CD14-positive monocyte (primary cell): ENCODE measurements at regions not wholly inside any gene's neighbourhood (a gene's known extent, or its start where the extent isn't known, plus 50 kb on each side); places are given as distances from the start of the nearest gene placed in this dataset.

ENCODE experiments used
- DNase-seq, 3 donors: peaks; one replicate each; pipeline ENCODE4 v3.0.0-alpha.2; 2011 to 2022
- H2AFZ ChIP-seq: 2 replicates; pipeline ENCODE4 v1.6.0; 2012; ENCODE audit warnings: mild to moderate bottlenecking, low read depth, low read length, inconsistent platforms; ENCODE audit not compliant: insufficient read depth, poor library complexity, severe bottlenecking
- H3K27ac ChIP-seq, 2 donors: 1 replicate in 1 of 2; 2 replicates in 1 of 2; pipeline ENCODE4 v1.5.1; 2012 to 2013; ENCODE audit warnings: low read length in 2 of 2, control low read depth in 1 of 2, inconsistent platforms in 1 of 2, low read depth in 1 of 2, mild to moderate bottlenecking in 1 of 2
- H3K27me3 ChIP-seq, 2 donors: one replicate each; pipeline versions ENCODE4 v1.6.0 to v1.6.1; 2011 to 2013; ENCODE audit warnings: low read length in 2 of 2; ENCODE audit not compliant: control insufficient read depth in 2 of 2, insufficient read depth in 2 of 2
- H3K36me3 ChIP-seq, 2 donors: replicated peaks in 1 of 2; 1 replicate in 1 of 2; 2 replicates in 1 of 2; pipeline versions ENCODE4 v1.5.1 to v1.6.1; 2012 to 2013; ENCODE audit warnings: low read length in 2 of 2, control low read depth in 1 of 2, inconsistent platforms in 1 of 2, mild to moderate bottlenecking in 1 of 2; ENCODE audit not compliant: insufficient read depth in 2 of 2, control insufficient read depth in 1 of 2
- H3K4me1 ChIP-seq, 2 donors: 1 replicate in 1 of 2; 2 replicates in 1 of 2; pipeline versions ENCODE4 v1.5.1 to v1.6.1; 2012 to 2013; ENCODE audit warnings: low read length in 2 of 2, control low read depth in 1 of 2, inconsistent platforms in 1 of 2, mild to moderate bottlenecking in 1 of 2, moderate library complexity in 1 of 2; ENCODE audit not compliant: insufficient read depth in 2 of 2, control insufficient read depth in 1 of 2
- H3K4me2 ChIP-seq: replicated peaks from 2 replicates; pipeline ENCODE3; 2012; ENCODE audit warnings: low read length, moderate library complexity, mild to moderate bottlenecking; ENCODE audit not compliant: poor library complexity, severe bottlenecking; ENCODE audit errors: extremely low read depth
- H3K4me3 ChIP-seq, 3 experiments: fragments of 200-600 bp in 1 of 3; sonication (generic) in 1 of 3; replicated peaks in 1 of 3; 1 replicate in 2 of 3; 2 replicates in 1 of 3; pipeline ENCODE4 v1.5.1; 2011 to 2013; ENCODE audit warnings: low read length in 3 of 3, mild to moderate bottlenecking in 3 of 3, control low read depth in 2 of 3, low read depth in 2 of 3, inconsistent platforms in 1 of 3, moderate library complexity in 1 of 3
- H3K79me2 ChIP-seq: 2 replicates; pipeline ENCODE4 v1.6.0; 2012; ENCODE audit warnings: mild to moderate bottlenecking, control low read depth, inconsistent platforms, low read length, moderate library complexity; ENCODE audit not compliant: insufficient read depth
- H3K9ac ChIP-seq: 2 replicates; pipeline ENCODE4 v1.6.0; 2017; ENCODE audit warnings: low read length, mild to moderate bottlenecking; ENCODE audit not compliant: insufficient read depth, poor library complexity, severe bottlenecking
- H3K9me3 ChIP-seq, 2 donors: replicated peaks in 1 of 2; 1 replicate in 1 of 2; 2 replicates in 1 of 2; pipeline versions ENCODE4 v1.5.1 to v1.6.1; 2012 to 2013; ENCODE audit warnings: low read length in 2 of 2, control low read depth in 1 of 2; ENCODE audit not compliant: control insufficient read depth in 1 of 2, insufficient read depth in 1 of 2
- H4K20me1 ChIP-seq: 2 replicates; pipeline ENCODE4 v1.6.0; 2012; ENCODE audit warnings: mild to moderate bottlenecking, low read length, control low read depth, moderate library complexity; ENCODE audit not compliant: insufficient read depth
- H3K27ac Mint-ChIP-seq, 7 donors: one replicate each; pipeline ENCODE4 v1.8.0; 2020; ENCODE audit warnings: mild to moderate bottlenecking in 7 of 7, mixed read lengths in 7 of 7, moderate library complexity in 6 of 7, inconsistent platforms in 2 of 7
- H3K27me3 Mint-ChIP-seq, 3 donors: one replicate each; pipeline ENCODE4 v1.8.0; 2021 to 2022; ENCODE audit warnings: low read depth in 3 of 3, mild to moderate bottlenecking in 3 of 3, mixed read lengths in 3 of 3, moderate library complexity in 3 of 3, inconsistent platforms in 1 of 3
- H3K36me3 Mint-ChIP-seq, 2 donors: one replicate each; pipeline ENCODE4 v1.8.0; 2020; ENCODE audit warnings: mixed read lengths in 2 of 2, inconsistent platforms in 1 of 2, mild to moderate bottlenecking in 1 of 2
- H3K4me1 Mint-ChIP-seq: one replicate; pipeline ENCODE4 v1.8.0; 2020; ENCODE audit warnings: mild to moderate bottlenecking, mixed read lengths
- H3K4me3 Mint-ChIP-seq, 2 donors: one replicate each; pipeline ENCODE4 v1.8.0; 2020; ENCODE audit warnings: mild to moderate bottlenecking in 2 of 2, mixed read lengths in 2 of 2, moderate library complexity in 1 of 2
- H3K9me3 Mint-ChIP-seq, 7 donors: one replicate each; pipeline ENCODE4 v1.8.0; 2020 to 2022; ENCODE audit warnings: mixed read lengths in 7 of 7, mild to moderate bottlenecking in 6 of 7, moderate library complexity in 6 of 7, inconsistent platforms in 2 of 7
- CTCF ChIP-seq: fragments of 200-600 bp; IDR thresholded peaks from one replicate; pipeline ENCODE4 v1.8.0; 2022; ENCODE audit warnings: antibody characterized with exemption, mild to moderate bottlenecking
- WGBS: methylation state at CpG from one replicate; pipeline ENCODE4 v1.1.5; 2013; ENCODE audit warnings: missing lambda C conversion rate; ENCODE audit not compliant: insufficient coverage; 5-methylcytosine and 5-hydroxymethylcytosine counted together
- intact Hi-C, 2 donors: fragments of 100-400 bp; cut with micrococcal nuclease; formaldehyde crosslinking; loops; one replicate each; pipeline versions ENCODE4 v1.15.0 to v1.15.1; 2023

GRCh38 chr4:117641519-117641918, 392.8 kb upstream of the NDST3 start:
- no peaks in the 10 kb centered on the region for H3K36me3 ChIP-seq
- H3K9me3 ChIP-seq: no peaks in the 10 kb centered on the region
- Mint-ChIP-seq H3K9me3 (peaks cover 0 to 3% (median 0%) of the 10 kb centered on the region in 7 donors), H3K4me1 (no peaks in the 10 kb centered on the region), H3K36me3 (no peaks in the 10 kb centered on the region), H3K27me3 (no peaks in the 10 kb centered on the region), H3K27ac (no peak overlapping the region), H3K4me3 (no peak overlapping the region)
- intact Hi-C loops: no loop called here
- no peaks in the 10 kb centered on the region for H3K79me2 ChIP-seq
- H3K4me1 ChIP-seq: no peaks in the 10 kb centered on the region
- DNase-seq: no peak
- H3K4me3 ChIP-seq: no peak overlapping the region
- no peak overlapping the region for H3K4me2 ChIP-seq
- no peaks in the 10 kb centered on the region for H3K27me3 ChIP-seq
- no peak overlapping the region for H2AFZ ChIP-seq
- no peak overlapping the region for H3K9ac ChIP-seq
- no peaks in the 10 kb centered on the region for H4K20me1 ChIP-seq
- no peak overlapping the region for H3K27ac ChIP-seq
- no CpG with 5 or more reads among the region's 3 CpGs for whole genome bisulfite sequencing
- TF ChIP-seq CTCF: no peak

GRCh38 chr4:117654079-117654478, 380.2 kb upstream of the NDST3 start:
- Mint-ChIP-seq H3K36me3 (no peaks in the 10 kb centered on the region), H3K9me3 (peaks cover 0 to 14% (median 4%) of the 10 kb centered on the region in 7 donors), H3K4me1 (no peaks in the 10 kb centered on the region), H3K4me3 (no peak overlapping the region), H3K27ac (no peak overlapping the region), H3K27me3 (peaks cover 0 to 2% (median 0%) of the 10 kb centered on the region in 3 donors)
- no peaks in the 10 kb centered on the region for H3K36me3 ChIP-seq
- H3K4me1 ChIP-seq: no peaks in the 10 kb centered on the region
- no peak for TF ChIP-seq CTCF
- H3K4me3 ChIP-seq: no peak overlapping the region
- DNase-seq: no peak
- no peak overlapping the region for H2AFZ ChIP-seq
- H3K9ac ChIP-seq: no peak overlapping the region
- peaks cover 0 to 9% of the 10 kb centered on the region in 2 donors for H3K9me3 ChIP-seq
- H3K27me3 ChIP-seq: no peaks in the 10 kb centered on the region
- no peaks in the 10 kb centered on the region for H4K20me1 ChIP-seq
- intact Hi-C loops: no loop called here
- H3K27ac ChIP-seq: no peak overlapping the region
- H3K4me2 ChIP-seq: no peak overlapping the region
- H3K79me2 ChIP-seq: no peaks in the 10 kb centered on the region
- no CpG with 5 or more reads among the region's 2 CpGs for WGBS
